HG03575 (cell line): ENCODE measurements at regions not wholly inside any gene's neighbourhood (a gene's known extent, or its start where the extent isn't known, plus 50 kb on each side); places are given as distances from the start of the nearest gene placed in this dataset.
"Not testable (repeated sequence)": the region's sequence is repeated elsewhere in the genome, so short reads cannot be mapped to it uniquely, and the experiment has no call there.

Source experiments
- ATAC-seq: cut with Tn5 transposase; IDR thresholded peaks from one replicate; pipeline ENCODE4 v1.9.1; 2021; ENCODE audit not compliant: unreplicated experiment, insufficient number of reproducible peaks, low FRiP score; ENCODE audit errors: extremely low read depth

GRCh38 chr13:103941506-103942140 is 875.4 kb upstream of the SLC10A2 start:
- ATAC-seq: no peak

GRCh38 chr13:103935117-103935516 is 868.9 kb upstream of the SLC10A2 start:
- no peak for ATAC-seq

- no peak for ATAC-seq
Observed at GRCh38 chr13:103931885-103932284, 865.7 kb upstream of the SLC10A2 start.

- no peak for ATAC-seq
Observed at GRCh38 chr13:103931331-103931845, 865.2 kb upstream of the SLC10A2 start.

GRCh38 chr13:103926118-103926517 is 859.9 kb upstream of the SLC10A2 start:
- ATAC-seq: no peak

GRCh38 chr13:103908911-103909310 is 842.7 kb upstream of the SLC10A2 start:
- no peak for ATAC-seq

- no peak for ATAC-seq
Observed at GRCh38 chr13:103908274-103908673, 842.1 kb upstream of the SLC10A2 start.

- ATAC-seq: no peak
Observed at GRCh38 chr13:103903790-103904189, 837.6 kb upstream of the SLC10A2 start.

GRCh38 chr13:103898481-103898880 is 832.3 kb upstream of the SLC10A2 start:
- ATAC-seq: no peak

- ATAC-seq: no peak
Observed at GRCh38 chr13:103895835-103896531, 829.8 kb upstream of the SLC10A2 start.

GRCh38 chr13:103894626-103895025 is 828.4 kb upstream of the SLC10A2 start:
- no peak for ATAC-seq

- no peak for ATAC-seq
Observed at GRCh38 chr13:103884101-103884723, 818.0 kb upstream of the SLC10A2 start.

- no peak for ATAC-seq
Observed at GRCh38 chr13:103883698-103884097, 817.5 kb upstream of the SLC10A2 start.

- ATAC-seq: no peak
Observed at GRCh38 chr13:103883164-103883563, 816.9 kb upstream of the SLC10A2 start.

GRCh38 chr13:103880146-103880545 is 813.9 kb upstream of the SLC10A2 start:
- ATAC-seq: not testable (repeated sequence)

- no peak for ATAC-seq
Observed at GRCh38 chr13:103878891-103879605, 812.8 kb upstream of the SLC10A2 start.

GRCh38 chr13:103876571-103876970 is 810.4 kb upstream of the SLC10A2 start:
- no peak for ATAC-seq

GRCh38 chr13:103873725-103874124 is 807.5 kb upstream of the SLC10A2 start:
- no peak for ATAC-seq

GRCh38 chr13:103866048-103866447 is 799.8 kb upstream of the SLC10A2 start:
- no peak for ATAC-seq
